VCaP (cell line): ENCODE measurements at regions not wholly inside any gene's neighbourhood (a gene's known extent, or its start where the extent isn't known, plus 50 kb on each side); places are given as distances from the start of the nearest gene placed in this dataset.

Source experiments
- H3K27ac ChIP-seq: fragments of 450-650 bp; 2 replicates; pipeline ENCODE4 v1.5.1; 2017
- CTCF ChIP-seq: fragments of 450-650 bp; conservative IDR thresholded peaks from 2 replicates; pipeline ENCODE4 v1.5.1; 2017; ENCODE audit warnings: mild to moderate bottlenecking, moderate library complexity

- TF ChIP-seq CTCF = no peak
- no peak overlapping the region for H3K27ac ChIP-seq
These were observed 799.6 kb upstream of the ID2 start for GRCh38 chr2:7882296-7882695.

GRCh38 chr2:7884338-7884737 lies 797.5 kb upstream of the ID2 start:
- H3K27ac ChIP-seq = no peak overlapping the region
- TF ChIP-seq CTCF = no peak

GRCh38 chr2:7886666-7887065 lies 795.2 kb upstream of the ID2 start:
- TF ChIP-seq CTCF = no peak
- no peak overlapping the region for H3K27ac ChIP-seq

GRCh38 chr2:7887441-7887840 lies 794.4 kb upstream of the ID2 start:
- H3K27ac ChIP-seq = no peak overlapping the region
- no peak for TF ChIP-seq CTCF

GRCh38 chr2:7888876-7889275 lies 793.0 kb upstream of the ID2 start:
- TF ChIP-seq CTCF = no peak
- no peak overlapping the region for H3K27ac ChIP-seq

GRCh38 chr2:7891312-7891711 lies 790.5 kb upstream of the ID2 start:
- no peak for TF ChIP-seq CTCF
- H3K27ac ChIP-seq = no peak overlapping the region

- TF ChIP-seq CTCF = no peak
These were observed 786.6 kb upstream of the ID2 start for GRCh38 chr2:7895289-7895688.

More at GRCh38 chr2:7895289-7895688, 786.6 kb upstream of the ID2 start:
- H3K27ac ChIP-seq = peak overlapping the region; percentile 40; the same call in 1 of the 2 replicates
